RWPE2 (cell line): ENCODE measurements at regions not wholly inside any gene's neighbourhood (a gene's known extent, or its start where the extent isn't known, plus 50 kb on each side); places are given as distances from the start of the nearest gene placed in this dataset.

Experiments
- ATAC-seq: fragments of 200-7000 bp; cut with Tn5 transposase; 3 replicates; pipeline ENCODE4 v1.9.1; 2021; ENCODE audit warnings: low read depth
- DNase-seq: peaks from one replicate; pipeline ENCODE4 v3.0.0-alpha.2; 2020; ENCODE audit warnings: low spot score
- H3K27ac ChIP-seq: fragments of 450-650 bp; 2 replicates; pipeline ENCODE4 v1.5.1; 2017; ENCODE audit warnings: mild to moderate bottlenecking; ENCODE audit not compliant: poor library complexity, severe bottlenecking
- H3K27me3 ChIP-seq: fragments of 250-450 bp; sonication (Bioruptor Pico); 2 replicates; pipeline ENCODE4 v1.5.1; 2021; ENCODE audit warnings: mild to moderate bottlenecking, moderate library complexity; ENCODE audit not compliant: insufficient read depth, poor library complexity, severe bottlenecking
- H3K36me3 ChIP-seq: fragments of 250-450 bp; sonication (Bioruptor Pico); 2 replicates; pipeline ENCODE4 v1.5.1; 2020; ENCODE audit warnings: low read depth, mild to moderate bottlenecking, moderate library complexity
- H3K4me1 ChIP-seq: fragments of 250-450 bp; sonication (Bioruptor Pico); 2 replicates; pipeline ENCODE4 v1.5.1; 2021; ENCODE audit warnings: mild to moderate bottlenecking, moderate library complexity; ENCODE audit not compliant: insufficient read depth, poor library complexity, severe bottlenecking
- H3K4me3 ChIP-seq: fragments of 250-450 bp; sonication (Bioruptor Pico); 2 replicates; pipeline ENCODE4 v1.5.1; 2021; ENCODE audit warnings: mild to moderate bottlenecking, moderate library complexity; ENCODE audit not compliant: severe bottlenecking
- H3K9me3 ChIP-seq: fragments of 250-450 bp; sonication (Bioruptor Pico); 2 replicates; pipeline ENCODE4 v1.5.1; 2021; ENCODE audit warnings: mild to moderate bottlenecking, moderate library complexity; ENCODE audit not compliant: severe bottlenecking
- CTCF ChIP-seq: fragments of 450-650 bp; IDR thresholded peaks from one replicate; pipeline ENCODE4 v1.5.1; 2017; ENCODE audit warnings: mild to moderate bottlenecking, moderate library complexity; ENCODE audit not compliant: poor library complexity, severe bottlenecking

GRCh38 chr1:182293119-182293589 is 98.4 kb downstream of the GLUL start:
- Histone ChIP-seq H3K27ac (no peak overlapping the region), H3K4me1 (peaks cover 16% of the 10 kb centered on the region), H3K27me3 (no peaks in the 10 kb centered on the region), H3K4me3 (no peak overlapping the region), H3K36me3 (no peaks in the 10 kb centered on the region), H3K9me3 (no peaks in the 10 kb centered on the region)
- DNase-seq (no peak), ATAC-seq (no peak)
- TF ChIP-seq CTCF, result no peak

DNA sequence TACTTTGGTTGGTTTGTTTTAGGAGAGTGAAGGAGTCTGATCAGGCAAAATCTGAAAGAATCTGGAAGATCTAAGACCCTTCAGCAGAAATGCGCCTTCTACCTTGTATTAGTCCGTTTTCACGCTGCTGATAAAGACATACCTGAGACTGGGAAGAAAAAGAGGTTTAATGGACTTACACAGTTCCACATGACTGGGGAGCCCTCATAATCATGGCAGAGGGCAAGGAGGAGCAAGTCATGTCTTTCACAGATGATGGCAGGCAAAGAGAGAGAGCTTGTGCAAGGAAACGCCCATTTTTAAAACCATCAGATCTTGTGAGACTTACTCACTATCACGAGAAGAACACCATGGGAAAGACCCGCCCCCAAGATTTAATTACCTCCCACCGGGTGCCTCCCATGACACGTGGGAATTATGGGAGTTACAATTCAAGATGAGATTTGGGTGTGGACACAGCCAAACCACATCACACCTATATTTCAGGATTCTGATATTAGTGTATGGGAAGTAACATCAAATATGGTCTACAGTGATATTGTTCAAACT is 99.3 kb downstream of the GLUL start:
- no peak for TF ChIP-seq CTCF
- DNase-seq (no peak), ATAC-seq (no peak)
- Histone ChIP-seq H3K4me1 (peaks cover 16% of the 10 kb centered on the region), H3K9me3 (no peaks in the 10 kb centered on the region), H3K27me3 (no peaks in the 10 kb centered on the region), H3K4me3 (no peak overlapping the region), H3K36me3 (no peaks in the 10 kb centered on the region), H3K27ac (no peak overlapping the region)

DNA sequence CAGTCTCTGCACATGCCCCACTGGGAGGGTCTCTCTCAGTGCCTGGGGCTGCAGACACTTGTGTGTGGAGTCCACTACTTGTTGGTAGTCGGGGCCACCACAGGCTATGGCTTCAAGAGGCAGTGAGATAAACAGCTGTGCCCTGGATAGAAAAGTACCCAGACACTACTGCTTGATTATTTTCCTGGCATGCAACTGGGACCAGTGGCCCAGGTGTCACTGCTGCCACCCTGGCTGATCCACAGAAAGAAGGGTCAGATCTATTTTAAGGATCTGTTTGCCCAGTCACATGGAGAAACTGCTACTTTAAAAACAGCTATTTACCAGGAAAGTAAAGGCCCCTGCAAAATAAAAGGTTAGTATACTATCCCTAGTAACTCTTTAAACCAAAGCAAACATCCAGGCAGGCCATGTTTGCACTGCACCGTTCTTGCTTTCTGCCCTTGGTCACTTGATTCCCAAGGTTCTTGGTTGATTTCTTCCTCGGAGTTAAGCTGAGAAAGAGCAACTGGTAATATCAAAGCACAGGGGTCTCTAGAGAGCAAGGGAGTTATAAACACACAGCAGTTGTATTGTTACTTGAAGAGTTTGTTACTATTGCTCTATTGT is 99.9 kb downstream of the GLUL start:
- H3K4me1 ChIP-seq, result peaks cover 16% of the 10 kb centered on the region
- H3K4me3 ChIP-seq, result no peak overlapping the region
- no peak for TF ChIP-seq CTCF
- ATAC-seq (no peak), DNase-seq (no peak)
- H3K27ac ChIP-seq, result peak overlapping the region; percentile 87
- H3K9me3 ChIP-seq, result no peaks in the 10 kb centered on the region
- no peaks in the 10 kb centered on the region for H3K27me3 ChIP-seq
- H3K36me3 ChIP-seq, result no peaks in the 10 kb centered on the region

DNA sequence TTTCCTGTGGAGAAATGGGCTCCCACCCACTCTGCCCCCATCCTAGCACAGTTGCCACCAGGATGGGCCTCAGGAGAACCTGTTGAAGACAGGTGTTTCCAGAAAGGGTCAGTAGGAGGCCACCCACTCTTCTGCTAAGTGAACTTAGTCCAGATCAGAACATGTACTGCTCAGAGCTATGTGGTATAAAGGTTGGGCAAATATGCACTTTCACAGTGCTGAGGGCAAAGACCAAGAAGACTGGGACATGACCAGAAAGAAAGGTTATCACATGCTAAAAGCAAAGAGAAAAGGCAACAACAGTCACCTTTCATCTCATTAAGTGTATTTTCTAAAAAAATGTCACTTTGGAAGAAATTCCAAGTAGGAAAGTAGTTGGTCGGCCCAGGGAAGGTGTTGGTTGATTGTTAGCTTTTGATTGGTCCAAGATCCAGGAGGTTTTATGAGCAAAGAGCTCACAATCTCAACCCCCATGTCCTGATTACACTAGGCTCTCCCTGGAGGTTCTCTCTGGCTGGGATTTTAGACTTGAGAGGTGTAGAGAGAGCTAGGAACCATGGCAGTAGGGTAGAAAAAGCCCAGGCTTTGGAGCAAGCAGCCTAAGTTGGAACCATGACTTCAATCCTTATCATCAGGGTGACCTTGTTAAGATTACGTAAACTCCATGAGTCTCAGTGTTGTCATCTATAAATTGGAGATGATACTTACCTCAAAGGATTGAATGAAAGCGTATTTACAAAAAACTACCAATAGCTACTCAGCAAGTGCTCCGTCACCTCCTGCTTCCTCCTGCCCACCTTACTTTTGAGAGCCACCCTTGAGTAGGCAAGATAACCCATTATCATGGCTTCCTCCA is 102.6 kb downstream of the GLUL start:
- Histone ChIP-seq H3K9me3 (no peaks in the 10 kb centered on the region), H3K4me3 (no peak overlapping the region), H3K36me3 (no peaks in the 10 kb centered on the region), H3K27me3 (no peaks in the 10 kb centered on the region), H3K4me1 (peaks cover 16% of the 10 kb centered on the region), H3K27ac (peak overlapping the region; percentile 87)
- no peak for DNase-seq
- TF ChIP-seq CTCF, result no peak
- ATAC-seq, result no peak
